PC-3 (cell line): ENCODE measurements at regions not wholly inside any gene's neighbourhood (a gene's known extent, or its start where the extent isn't known, plus 50 kb on each side); places are given as distances from the start of the nearest gene placed in this dataset.

ENCODE experiments used
- ATAC-seq: fragments of 200-7000 bp; cut with Tn5 transposase; 2 replicates; pipeline ENCODE4 v1.9.1; 2020; ENCODE audit warnings: mild to moderate bottlenecking, moderate library complexity
- BruUV-seq: library from RNA; stranded (reverse); fragments of 400-500 nt; replicated peaks from 2 replicates; lab custom pipeline; 2021; lab: Mats Ljungman, UMichigan
- CTCF ChIA-PET: fragments of 300-600 bp; sonication (Branson Sonifier 250); formaldehyde crosslinking; loops from one replicate; lab custom pipeline; 2022; ENCODE audit warnings: antibody characterized with exemption; lab: Charles Lee
- POLR2A ChIA-PET: fragments of 300-600 bp; sonication (Branson Sonifier 250); formaldehyde crosslinking; loops from one replicate; lab custom pipeline; 2022; ENCODE audit warnings: antibody characterized with exemption; ENCODE audit not compliant: unreplicated experiment; lab: Charles Lee
- DNase-seq: peaks from one replicate; pipeline ENCODE4 v3.0.0-alpha.2; 2015
- H2AFZ ChIP-seq: fragments of 300-600 bp; sonication (generic); 2 replicates; pipeline ENCODE4 v1.6.0; 2016; ENCODE audit warnings: antibody characterized with exemption, low read length
- H3F3A ChIP-seq: fragments of 300-600 bp; sonication (generic); one replicate; pipeline ENCODE4 v1.6.0; 2017; ENCODE audit warnings: antibody characterized with exemption, low read length, control low read depth, mild to moderate bottlenecking; ENCODE audit not compliant: unreplicated experiment
- H3K27ac ChIP-seq: fragments of 300-600 bp; sonication (generic); 2 replicates; pipeline ENCODE4 v1.5.1; 2016; ENCODE audit warnings: mild to moderate bottlenecking, low read length
- H3K27me3 ChIP-seq: fragments of 300-600 bp; sonication (generic); 2 replicates; pipeline ENCODE4 v1.6.1; 2016; ENCODE audit warnings: low read length, mixed read lengths
- H3K36me3 ChIP-seq: fragments of 300-600 bp; sonication (generic); 2 replicates; pipeline ENCODE4 v1.6.1; 2016; ENCODE audit warnings: low read depth, mixed run types, low read length, mixed read lengths
- H3K4me1 ChIP-seq: fragments of 300-600 bp; sonication (generic); 2 replicates; pipeline ENCODE4 v1.5.1; 2016; ENCODE audit warnings: low read length; ENCODE audit not compliant: insufficient read depth
- H3K4me2 ChIP-seq: fragments of 300-600 bp; sonication (generic); 2 replicates; pipeline ENCODE4 v1.6.0; 2016; ENCODE audit warnings: low read length
- H3K4me3 ChIP-seq: fragments of 300-600 bp; sonication (generic); 2 replicates; pipeline ENCODE4 v1.5.1; 2016; ENCODE audit warnings: mild to moderate bottlenecking, low read length, mixed read lengths
- H3K79me2 ChIP-seq: fragments of 300-600 bp; sonication (generic); 2 replicates; pipeline ENCODE4 v1.6.1; 2017; ENCODE audit warnings: low read length, mixed read lengths
- H3K9ac ChIP-seq: fragments of 300-600 bp; sonication (generic); 2 replicates; pipeline ENCODE4 v1.6.0; 2016; ENCODE audit warnings: mild to moderate bottlenecking, low read length
- H3K9me2 ChIP-seq: fragments of 300-600 bp; sonication (generic); replicated peaks from 2 replicates; pipeline ENCODE4 v1.6.1; 2016; ENCODE audit warnings: mixed run types, low read length, mixed read lengths
- H3K9me3 ChIP-seq: fragments of 300-600 bp; sonication (generic); 2 replicates; pipeline ENCODE4 v1.6.1; 2016; ENCODE audit warnings: low read length, mixed read lengths
- H4K20me1 ChIP-seq: fragments of 300-600 bp; sonication (generic); 2 replicates; pipeline ENCODE4 v1.6.1; 2016; ENCODE audit warnings: low read length, mixed read lengths
- EZH2 ChIP-seq: fragments of 300-600 bp; sonication (generic); IDR thresholded peaks from one replicate; pipeline ENCODE4 v1.6.1; 2017; ENCODE audit warnings: antibody characterized with exemption, mild to moderate bottlenecking, low read length; ENCODE audit not compliant: unreplicated experiment
- EZH2phosphoT487 ChIP-seq: fragments of 300-600 bp; sonication (generic); IDR thresholded peaks from 2 replicates; pipeline ENCODE4 v1.6.1; 2018; ENCODE audit warnings: mild to moderate bottlenecking, antibody characterized with exemption, low read length, borderline replicate concordance
- intact Hi-C: fragments of 100-400 bp; cut with micrococcal nuclease; formaldehyde crosslinking; loops from 2 replicates; pipeline ENCODE4 v1.9.0; 2023
- TF ChIP-seq, protein P1 (sequence below): fragments of 300-600 bp; sonication (generic); conservative IDR thresholded peaks from 2 replicates; pipeline ENCODE4 v1.5.1; 2017; ENCODE audit warnings: antibody characterized with exemption, low read depth, mild to moderate bottlenecking, low read length

- intact Hi-C loops: loop anchor here (1.0 to 5.0 kb wide), 5 partner anchors 49 to 258 kb away; no protein-coding TSS in a partner anchor
- peak overlapping the region; percentile 85 for H3K27ac ChIP-seq
- no peaks in the 10 kb centered on the region for H3F3A ChIP-seq
- TF ChIP-seq, protein P1, sequence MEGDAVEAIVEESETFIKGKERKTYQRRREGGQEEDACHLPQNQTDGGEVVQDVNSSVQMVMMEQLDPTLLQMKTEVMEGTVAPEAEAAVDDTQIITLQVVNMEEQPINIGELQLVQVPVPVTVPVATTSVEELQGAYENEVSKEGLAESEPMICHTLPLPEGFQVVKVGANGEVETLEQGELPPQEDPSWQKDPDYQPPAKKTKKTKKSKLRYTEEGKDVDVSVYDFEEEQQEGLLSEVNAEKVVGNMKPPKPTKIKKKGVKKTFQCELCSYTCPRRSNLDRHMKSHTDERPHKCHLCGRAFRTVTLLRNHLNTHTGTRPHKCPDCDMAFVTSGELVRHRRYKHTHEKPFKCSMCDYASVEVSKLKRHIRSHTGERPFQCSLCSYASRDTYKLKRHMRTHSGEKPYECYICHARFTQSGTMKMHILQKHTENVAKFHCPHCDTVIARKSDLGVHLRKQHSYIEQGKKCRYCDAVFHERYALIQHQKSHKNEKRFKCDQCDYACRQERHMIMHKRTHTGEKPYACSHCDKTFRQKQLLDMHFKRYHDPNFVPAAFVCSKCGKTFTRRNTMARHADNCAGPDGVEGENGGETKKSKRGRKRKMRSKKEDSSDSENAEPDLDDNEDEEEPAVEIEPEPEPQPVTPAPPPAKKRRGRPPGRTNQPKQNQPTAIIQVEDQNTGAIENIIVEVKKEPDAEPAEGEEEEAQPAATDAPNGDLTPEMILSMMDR: no peak
- no peak for TF ChIP-seq EZH2phosphoT487
- no peak for TF ChIP-seq EZH2
- H3K36me3 ChIP-seq: no peaks in the 10 kb centered on the region
- no peaks in the 10 kb centered on the region for H4K20me1 ChIP-seq
- peak overlapping the region; percentile 45 for H3K9ac ChIP-seq
- POLR2A ChIA-PET: interaction anchor here (0.5 kb wide), 1 partner anchor 112 kb away, joined by 4 read pairs; no protein-coding TSS in a partner anchor
- no peaks in the 10 kb centered on the region for H3K9me3 ChIP-seq
- no peaks in the 10 kb centered on the region for H3K9me2 ChIP-seq
- no peak overlapping the region for H3K4me3 ChIP-seq
- H3K79me2 ChIP-seq: no peaks in the 10 kb centered on the region
- H3K27me3 ChIP-seq: no peaks in the 10 kb centered on the region
- ATAC-seq (peak; percentile 93), DNase-seq (peak; percentile 65)
- BruUV-seq: no TSS peak
- CTCF ChIA-PET: interaction anchor here (0.5 kb wide), 1 partner anchor 293 kb away, joined by 3 read pairs; no protein-coding TSS in a partner anchor
- peak overlapping the region; percentile 26 for H3K4me2 ChIP-seq
- peaks cover 22% of the 10 kb centered on the region for H3K4me1 ChIP-seq
- 0 out of 2 replicates have a peak overlapping the region, but pooled peaks have one; percentile 10 for H2AFZ ChIP-seq
Measured at GRCh38 chr7:17185690-17186070, 112.8 kb upstream of the AHR start.

GRCh38 chr7:17186745-17187530 is 111.5 kb upstream of the AHR start:
- no peaks in the 10 kb centered on the region for H4K20me1 ChIP-seq
- BruUV-seq: no TSS peak
- H3K79me2 ChIP-seq: no peaks in the 10 kb centered on the region
- no peaks in the 10 kb centered on the region for H3K9me3 ChIP-seq
- no peak overlapping the region; the same call in 1 of the 2 replicates for H3K9ac ChIP-seq
- POLR2A ChIA-PET: interaction anchor here (0.6 kb wide), 1 partner anchor 115 kb away, joined by 3 read pairs; no protein-coding TSS in a partner anchor
- H3K27ac ChIP-seq: peak overlapping the region; percentile 85; the same call in 1 of the 2 replicates
- no peak overlapping the region for H3K4me2 ChIP-seq
- H3F3A ChIP-seq: no peaks in the 10 kb centered on the region
- CTCF ChIA-PET: no interaction called here
- no peak overlapping the region for H2AFZ ChIP-seq
- H3K36me3 ChIP-seq: no peaks in the 10 kb centered on the region
- H3K9me2 ChIP-seq: no peaks in the 10 kb centered on the region
- no peaks in the 10 kb centered on the region for H3K27me3 ChIP-seq
- H3K4me1 ChIP-seq: peaks cover 22% of the 10 kb centered on the region
- ATAC-seq (no peak), DNase-seq (no peak)
- H3K4me3 ChIP-seq: no peak overlapping the region
- TF ChIP-seq EZH2 (no peak), EZH2phosphoT487 (no peak)
- TF ChIP-seq, protein P1: no peak
- intact Hi-C loops: loop anchor here (5.0 kb wide), 2 partner anchors 115 to 260 kb away; no protein-coding TSS in a partner anchor

GRCh38 chr7:17194656-17195055 is 103.8 kb upstream of the AHR start:
- H2AFZ ChIP-seq: no peak overlapping the region
- POLR2A ChIA-PET: no interaction called here
- no peaks in the 10 kb centered on the region for H3F3A ChIP-seq
- DNase-seq (no peak), ATAC-seq (no peak)
- no peaks in the 10 kb centered on the region for H3K36me3 ChIP-seq
- intact Hi-C loops: no loop called here
- H3K27ac ChIP-seq: no peak overlapping the region
- H3K4me2 ChIP-seq: no peak overlapping the region
- no peak for TF ChIP-seq EZH2phosphoT487
- TF ChIP-seq EZH2: no peak
- TF ChIP-seq, protein P1: no peak
- H3K79me2 ChIP-seq: no peaks in the 10 kb centered on the region
- H3K27me3 ChIP-seq: no peaks in the 10 kb centered on the region
- H3K9me3 ChIP-seq: no peaks in the 10 kb centered on the region
- CTCF ChIA-PET: no interaction called here
- no peak overlapping the region for H3K4me3 ChIP-seq
- H3K9me2 ChIP-seq: no peaks in the 10 kb centered on the region
- BruUV-seq: no TSS peak
- H3K9ac ChIP-seq: no peak overlapping the region
- H3K4me1 ChIP-seq: no peaks in the 10 kb centered on the region
- no peaks in the 10 kb centered on the region for H4K20me1 ChIP-seq
